ENCODE measurements at regions not wholly inside any gene's neighbourhood (a gene's known extent, or its start where the extent isn't known, plus 50 kb on each side); places are given as distances from the start of the nearest gene placed in this dataset.

DNA sequence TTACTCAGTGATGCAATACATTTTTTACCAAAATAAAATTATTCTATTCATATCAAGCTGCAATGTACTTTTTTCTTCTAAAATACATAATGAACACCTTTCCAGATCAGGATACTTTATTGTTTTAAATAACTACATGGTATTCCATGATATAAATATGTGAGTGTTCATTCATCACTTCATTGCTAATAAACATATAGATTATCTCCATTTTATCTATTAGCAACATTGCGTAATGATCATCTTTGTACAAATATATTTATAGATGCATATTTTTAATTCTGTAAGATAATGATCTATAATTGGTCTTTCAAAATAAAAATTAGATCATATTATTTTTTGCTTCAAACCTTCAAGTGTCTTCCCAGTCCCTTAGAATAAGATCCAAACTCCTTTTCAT, 156.1 kb upstream of the HHIP start:
- Histone ChIP-seq H3K9me3 (peaks cover 0 to 18% (median 0%) of the 10 kb centered on the region in 12 donors), H3K27ac (no peak overlapping the region), H3K27me3 (no peaks in the 10 kb centered on the region), H3K36me3 (no peaks in the 10 kb centered on the region), H3K4me1 (no peaks in the 10 kb centered on the region), H3K4me3 (no peak overlapping the region)
- 92 to 98% (median 95%) methylated on average over 1 of the region's 1 CpG for WGBS, 4 donors
- no peak for TF ChIP-seq POLR2A (IDR thresholded peaks at IDR 0.05)
- TF ChIP-seq, protein P1, sequence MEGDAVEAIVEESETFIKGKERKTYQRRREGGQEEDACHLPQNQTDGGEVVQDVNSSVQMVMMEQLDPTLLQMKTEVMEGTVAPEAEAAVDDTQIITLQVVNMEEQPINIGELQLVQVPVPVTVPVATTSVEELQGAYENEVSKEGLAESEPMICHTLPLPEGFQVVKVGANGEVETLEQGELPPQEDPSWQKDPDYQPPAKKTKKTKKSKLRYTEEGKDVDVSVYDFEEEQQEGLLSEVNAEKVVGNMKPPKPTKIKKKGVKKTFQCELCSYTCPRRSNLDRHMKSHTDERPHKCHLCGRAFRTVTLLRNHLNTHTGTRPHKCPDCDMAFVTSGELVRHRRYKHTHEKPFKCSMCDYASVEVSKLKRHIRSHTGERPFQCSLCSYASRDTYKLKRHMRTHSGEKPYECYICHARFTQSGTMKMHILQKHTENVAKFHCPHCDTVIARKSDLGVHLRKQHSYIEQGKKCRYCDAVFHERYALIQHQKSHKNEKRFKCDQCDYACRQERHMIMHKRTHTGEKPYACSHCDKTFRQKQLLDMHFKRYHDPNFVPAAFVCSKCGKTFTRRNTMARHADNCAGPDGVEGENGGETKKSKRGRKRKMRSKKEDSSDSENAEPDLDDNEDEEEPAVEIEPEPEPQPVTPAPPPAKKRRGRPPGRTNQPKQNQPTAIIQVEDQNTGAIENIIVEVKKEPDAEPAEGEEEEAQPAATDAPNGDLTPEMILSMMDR (IDR thresholded peaks at IDR 0.05): no peak
- no peak for DNase-seq
- intact Hi-C loops (cut with DNase I): no loop called here
- no peak for ATAC-seq

DNA sequence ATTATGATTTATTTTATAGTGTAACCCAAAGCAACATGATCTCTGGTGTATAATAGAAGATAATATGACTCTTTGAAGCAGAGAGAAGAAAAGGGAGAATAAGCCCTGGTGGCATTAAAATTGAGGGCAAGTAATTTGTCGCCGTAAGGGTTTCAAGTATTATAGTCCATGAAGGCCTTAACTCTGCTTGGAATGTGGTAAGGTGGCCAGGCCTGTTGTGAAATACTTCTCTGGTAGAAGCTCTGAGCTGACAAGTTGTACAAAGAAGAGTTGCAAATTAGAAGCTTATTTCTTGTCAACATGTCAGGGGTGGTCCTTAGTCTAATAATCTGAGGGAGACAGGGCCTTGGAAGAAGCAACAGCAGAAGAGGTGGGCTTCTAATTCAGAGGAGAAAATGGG, 151.7 kb upstream of the HHIP start:
- Histone ChIP-seq H3K27ac (no peak overlapping the region), H3K36me3 (no peaks in the 10 kb centered on the region), H3K4me3 (no peak overlapping the region), H3K4me1 (no peaks in the 10 kb centered on the region), H3K27me3 (no peaks in the 10 kb centered on the region), H3K9me3 (no peaks in the 10 kb centered on the region)
- DNase-seq: no peak
- TF ChIP-seq, protein P1 (IDR thresholded peaks at IDR 0.05): no peak
- no peak for TF ChIP-seq POLR2A (IDR thresholded peaks at IDR 0.05)
- ATAC-seq: no peak
- intact Hi-C loops (cut with DNase I): no loop called here
- WGBS, 4 donors: 94 to 100% (median 97%) methylated on average over 2 of the region's 2 CpGs

DNA sequence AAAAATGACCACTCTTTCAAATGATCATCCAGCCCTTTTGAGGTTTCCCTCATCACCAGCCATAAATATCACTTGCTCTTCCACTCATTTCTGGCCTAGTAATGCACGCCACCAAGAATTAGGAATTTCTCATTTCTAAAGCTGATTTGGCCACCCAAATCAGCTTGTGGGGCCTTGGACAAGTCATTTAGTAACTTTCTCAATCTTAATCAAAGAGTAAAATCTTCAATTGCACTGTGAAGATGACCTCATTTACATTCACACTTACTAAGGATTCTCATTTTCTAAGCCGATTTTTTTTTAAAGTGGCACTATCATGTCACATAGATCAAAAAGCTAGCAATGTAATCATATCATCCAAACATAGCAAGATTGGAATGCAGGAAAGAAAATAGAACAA, 150.0 kb upstream of the HHIP start:
- Histone ChIP-seq H3K36me3 (no peaks in the 10 kb centered on the region), H3K4me3 (no peak overlapping the region), H3K27me3 (no peaks in the 10 kb centered on the region), H3K27ac (no peak overlapping the region), H3K9me3 (peaks cover 0 to 6% (median 0%) of the 10 kb centered on the region in 12 donors), H3K4me1 (no peaks in the 10 kb centered on the region)
- TF ChIP-seq, protein P1 (IDR thresholded peaks at IDR 0.05): no peak
- TF ChIP-seq POLR2A (IDR thresholded peaks at IDR 0.05): no peak
- ATAC-seq: no peak
- intact Hi-C loops (cut with DNase I): no loop called here
- DNase-seq: no peak
- 80 to 90% (median 83%) methylated on average over 2 of the region's 2 CpGs for WGBS, 4 donors

DNA sequence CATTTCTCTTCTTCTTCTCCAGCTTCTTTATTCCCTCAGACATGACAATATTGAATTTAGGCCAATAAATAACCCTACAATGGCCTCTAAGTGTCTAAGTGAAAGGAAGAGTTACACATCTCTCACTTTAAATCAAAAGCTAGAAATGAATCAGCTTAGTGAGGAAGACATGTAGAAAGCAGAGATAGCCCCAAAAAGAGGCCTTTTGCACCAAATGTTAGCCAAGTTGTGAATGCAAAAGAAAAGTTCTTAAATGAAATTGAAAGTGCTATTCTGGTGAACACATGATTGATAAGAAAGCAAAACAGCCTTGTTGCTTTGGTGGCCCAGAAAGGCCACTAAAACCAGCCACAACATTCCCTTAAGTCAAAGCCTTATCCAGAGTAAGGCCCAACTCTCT, 146.2 kb upstream of the HHIP start:
- no peaks in the 10 kb centered on the region for H3K4me1 ChIP-seq
- no peak for DNase-seq
- no peak overlapping the region for H3K4me3 ChIP-seq
- no peaks in the 10 kb centered on the region for H3K36me3 ChIP-seq
- H3K27me3 ChIP-seq: no peaks in the 10 kb centered on the region
- no peak overlapping the region for H3K27ac ChIP-seq
- ATAC-seq: no peak
- intact Hi-C loops (cut with DNase I): no loop called here
- peaks cover 0 to 6% (median 0%) of the 10 kb centered on the region in 12 donors for H3K9me3 ChIP-seq
- TF ChIP-seq, protein P1 (IDR thresholded peaks at IDR 0.05): no peak
- no peak for TF ChIP-seq POLR2A (IDR thresholded peaks at IDR 0.05)
